Activated CD8-positive, alpha-beta T cell treated with anti-CD3 and anti-CD28 coated beads for 36 hours (primary cell): ENCODE measurements at regions not wholly inside any gene's neighbourhood (a gene's known extent, or its start where the extent isn't known, plus 50 kb on each side); places are given as distances from the start of the nearest gene placed in this dataset.

Source experiments
- ATAC-seq: fragments of 200-7000 bp; cut with Tn5 transposase; one replicate; pipeline ENCODE4 v1.10.0; 2021; ENCODE audit warnings: mild to moderate bottlenecking, moderate library complexity
- CTCF ChIA-PET: fragments of 350-600 bp; sonication (Branson Sonifier 250); formaldehyde crosslinking; loops from one replicate; lab custom pipeline; 2021; ENCODE audit warnings: antibody characterized with exemption; lab: Charles Lee
- POLR2A ChIA-PET: fragments of 350-600 bp; sonication (Branson Sonifier 250); formaldehyde crosslinking; loops from one replicate; lab custom pipeline; 2021; ENCODE audit warnings: antibody characterized with exemption; lab: Charles Lee
- DNase-seq: peaks from one replicate; pipeline ENCODE4 v3.0.0-alpha.2; 2020
- H3K27ac Mint-ChIP-seq: one replicate; pipeline ENCODE4 v1.8.0; 2021; ENCODE audit warnings: mild to moderate bottlenecking, mixed read lengths
- H3K27me3 Mint-ChIP-seq: one replicate; pipeline ENCODE4 v1.8.0; 2021; ENCODE audit warnings: mixed read lengths
- H3K36me3 Mint-ChIP-seq: one replicate; pipeline ENCODE4 v1.8.0; 2021; ENCODE audit warnings: low read depth, mixed read lengths
- H3K4me1 Mint-ChIP-seq: one replicate; pipeline ENCODE4 v1.8.0; 2021; ENCODE audit warnings: low read depth, mixed read lengths
- H3K4me3 Mint-ChIP-seq: one replicate; pipeline ENCODE4 v1.8.0; 2021; ENCODE audit warnings: mild to moderate bottlenecking, moderate library complexity, mixed read lengths
- H3K9me3 Mint-ChIP-seq: one replicate; pipeline ENCODE4 v1.8.0; 2021; ENCODE audit warnings: mixed read lengths
- intact Hi-C: fragments of 100-400 bp; cut with micrococcal nuclease; formaldehyde crosslinking; loops from one replicate; pipeline ENCODE4 v1.10.0; 2022
- TF ChIP-seq, protein P1 (sequence below): fragments of 200-600 bp; IDR thresholded peaks from one replicate; pipeline ENCODE4 v1.8.0; 2022; ENCODE audit warnings: antibody characterized with exemption, mild to moderate bottlenecking

DNA sequence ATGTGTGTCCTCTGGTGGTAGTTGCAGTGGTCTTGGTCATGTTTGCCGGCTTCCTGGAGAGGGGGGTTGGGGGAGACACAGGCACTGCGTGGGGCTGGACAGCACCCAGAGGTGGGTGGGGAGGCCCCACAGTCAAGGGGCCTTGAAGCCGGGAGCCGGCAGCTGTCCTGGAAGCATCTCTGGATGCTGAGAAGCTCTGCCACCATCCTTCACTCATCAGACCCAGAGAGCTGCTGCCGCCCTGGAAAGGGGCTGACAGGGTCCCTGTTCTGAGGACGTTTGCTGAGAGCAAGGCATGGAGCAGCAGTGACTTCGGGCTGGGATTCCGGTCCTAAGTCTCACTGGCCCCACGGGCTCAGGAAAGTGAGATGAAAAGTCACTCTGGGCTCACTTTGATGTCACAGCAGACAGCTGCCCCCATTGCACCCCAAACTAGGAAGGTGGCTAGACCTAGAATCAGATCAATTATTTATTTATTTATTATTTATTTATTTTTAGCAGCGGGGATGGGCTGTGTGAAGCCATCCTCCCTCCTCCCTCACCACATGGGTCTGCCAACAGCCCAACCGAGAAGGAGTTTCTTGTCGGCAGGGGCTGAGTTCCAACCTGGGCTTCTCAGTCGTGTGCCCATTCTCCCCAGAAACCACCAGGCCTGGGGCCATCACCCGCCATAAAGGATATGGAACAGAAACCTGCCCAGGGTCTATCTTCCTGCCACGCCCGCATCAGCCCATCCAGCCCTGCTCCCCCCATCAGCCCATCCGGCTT is 547.4 kb downstream of the PTPRU start:
- H3K9me3 Mint-ChIP-seq: no peaks in the 10 kb centered on the region

DNA sequence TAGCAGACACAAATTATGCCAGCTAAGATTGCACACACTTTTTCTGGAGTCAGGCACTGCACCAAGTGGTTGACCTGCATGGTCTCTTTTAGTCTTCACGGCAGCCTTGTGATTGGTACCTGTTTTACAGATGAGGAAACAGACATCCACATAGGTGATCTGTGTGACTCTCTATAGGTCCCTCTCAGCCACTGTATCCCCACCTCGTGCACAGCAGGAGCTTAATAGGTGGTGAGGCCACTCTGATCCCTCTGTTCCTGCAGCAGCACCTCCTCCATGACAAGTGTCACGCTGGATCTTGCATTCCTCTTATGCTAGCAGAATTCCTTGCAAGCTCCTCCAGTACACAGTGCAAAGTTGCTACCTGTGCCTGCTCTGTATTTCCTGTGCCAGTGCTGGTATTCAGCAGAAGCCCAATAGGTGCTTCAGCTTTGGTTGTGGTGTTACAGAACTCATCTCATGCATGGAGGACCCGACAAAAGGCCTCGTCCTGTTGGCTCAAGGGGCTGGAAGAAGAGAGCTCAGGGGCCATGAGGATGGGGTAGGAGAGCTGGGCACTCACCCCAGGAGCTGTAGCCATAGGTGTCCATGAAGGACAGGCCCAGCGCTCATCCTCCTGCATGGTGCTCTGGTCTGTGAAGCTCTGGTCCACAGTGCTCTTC is 546.7 kb downstream of the PTPRU start:
- Mint-ChIP-seq H3K9me3 (no peaks in the 10 kb centered on the region), H3K4me1 (no peaks in the 10 kb centered on the region), H3K27ac (no peak overlapping the region), H3K36me3 (no peaks in the 10 kb centered on the region), H3K4me3 (no peak overlapping the region), H3K27me3 (peaks cover 9% of the 10 kb centered on the region)
- ChIA-PET POLR2A (no interaction called here), CTCF (no interaction called here)
- intact Hi-C loops: no loop called here
- ATAC-seq (no peak), DNase-seq (no peak)
- TF ChIP-seq, protein P1, sequence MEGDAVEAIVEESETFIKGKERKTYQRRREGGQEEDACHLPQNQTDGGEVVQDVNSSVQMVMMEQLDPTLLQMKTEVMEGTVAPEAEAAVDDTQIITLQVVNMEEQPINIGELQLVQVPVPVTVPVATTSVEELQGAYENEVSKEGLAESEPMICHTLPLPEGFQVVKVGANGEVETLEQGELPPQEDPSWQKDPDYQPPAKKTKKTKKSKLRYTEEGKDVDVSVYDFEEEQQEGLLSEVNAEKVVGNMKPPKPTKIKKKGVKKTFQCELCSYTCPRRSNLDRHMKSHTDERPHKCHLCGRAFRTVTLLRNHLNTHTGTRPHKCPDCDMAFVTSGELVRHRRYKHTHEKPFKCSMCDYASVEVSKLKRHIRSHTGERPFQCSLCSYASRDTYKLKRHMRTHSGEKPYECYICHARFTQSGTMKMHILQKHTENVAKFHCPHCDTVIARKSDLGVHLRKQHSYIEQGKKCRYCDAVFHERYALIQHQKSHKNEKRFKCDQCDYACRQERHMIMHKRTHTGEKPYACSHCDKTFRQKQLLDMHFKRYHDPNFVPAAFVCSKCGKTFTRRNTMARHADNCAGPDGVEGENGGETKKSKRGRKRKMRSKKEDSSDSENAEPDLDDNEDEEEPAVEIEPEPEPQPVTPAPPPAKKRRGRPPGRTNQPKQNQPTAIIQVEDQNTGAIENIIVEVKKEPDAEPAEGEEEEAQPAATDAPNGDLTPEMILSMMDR: no peak

More for the DNA sequence above, 547.4 kb downstream of the PTPRU start:
- Mint-ChIP-seq H3K27ac (no peak overlapping the region), H3K36me3 (no peaks in the 10 kb centered on the region), H3K4me3 (no peak overlapping the region), H3K27me3 (peaks cover 9% of the 10 kb centered on the region), H3K4me1 (no peaks in the 10 kb centered on the region)
- ATAC-seq (no peak), DNase-seq (no peak)
- ChIA-PET POLR2A (no interaction called here), CTCF (no interaction called here)
- intact Hi-C loops: no loop called here
- TF ChIP-seq, protein P1: no peak

- Mint-ChIP-seq H3K9me3 (no peaks in the 10 kb centered on the region), H3K4me1 (no peaks in the 10 kb centered on the region), H3K4me3 (no peak overlapping the region), H3K27ac (no peak overlapping the region), H3K27me3 (peaks cover 21% of the 10 kb centered on the region), H3K36me3 (no peaks in the 10 kb centered on the region)
- TF ChIP-seq, protein P1: no peak
- intact Hi-C loops: no loop called here
- DNase-seq: no peak
- ChIA-PET CTCF (no interaction called here), POLR2A (no interaction called here)
- no peak for ATAC-seq
Measured at GRCh38 chr1:29779146-29779545, 542.8 kb downstream of the PTPRU start.

- H3K36me3 Mint-ChIP-seq: no peaks in the 10 kb centered on the region
- intact Hi-C loops: no loop called here
- peaks cover 22% of the 10 kb centered on the region for H3K27me3 Mint-ChIP-seq
- H3K27ac Mint-ChIP-seq: no peak overlapping the region
- POLR2A ChIA-PET: no interaction called here
- CTCF ChIA-PET: no interaction called here
- no peaks in the 10 kb centered on the region for H3K9me3 Mint-ChIP-seq
- ATAC-seq (peak; percentile 37), DNase-seq (no peak)
- no peaks in the 10 kb centered on the region for H3K4me1 Mint-ChIP-seq
- no peak overlapping the region for H3K4me3 Mint-ChIP-seq
- TF ChIP-seq, protein P1: no peak
Measured at GRCh38 chr1:29777522-29777921, 541.2 kb downstream of the PTPRU start.

DNA sequence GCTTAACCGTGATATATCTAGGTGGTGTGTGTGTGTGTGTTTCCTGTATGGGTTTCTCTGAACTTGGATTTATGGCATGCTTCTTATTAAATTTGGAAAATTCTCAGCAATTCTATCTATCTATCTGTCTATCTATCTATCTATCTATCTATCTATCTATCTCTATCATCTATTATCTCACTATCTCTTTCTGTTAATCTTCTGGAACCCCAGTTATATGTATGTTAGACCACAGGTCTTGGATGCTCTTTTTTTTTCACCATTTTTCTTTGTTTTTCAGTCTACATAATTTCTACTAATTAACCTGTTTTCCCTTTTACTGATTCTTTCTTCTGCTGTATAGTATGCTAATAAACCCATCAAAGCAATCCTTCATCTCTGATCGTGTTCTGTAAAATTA is 538.0 kb downstream of the PTPRU start:
- TF ChIP-seq, protein P1: no peak
- Mint-ChIP-seq H3K4me3 (no peak overlapping the region), H3K36me3 (no peaks in the 10 kb centered on the region), H3K27me3 (peaks cover 18% of the 10 kb centered on the region), H3K27ac (no peak overlapping the region), H3K4me1 (no peaks in the 10 kb centered on the region), H3K9me3 (no peaks in the 10 kb centered on the region)
- intact Hi-C loops: no loop called here
- ATAC-seq (no peak), DNase-seq (no peak)
- ChIA-PET POLR2A (no interaction called here), CTCF (no interaction called here)
